Neural crest cell (in vitro differentiated cells): ENCODE measurements at regions not wholly inside any gene's neighbourhood (a gene's known extent, or its start where the extent isn't known, plus 50 kb on each side); places are given as distances from the start of the nearest gene placed in this dataset.

ENCODE experiments used
- DNase-seq: peaks from one replicate; pipeline ENCODE4 v3.0.0; 2021; ENCODE audit warnings: low read depth, mixed read lengths, low spot score
- H3K27ac Mint-ChIP-seq: one replicate; pipeline ENCODE4 v1.8.0; 2021; ENCODE audit warnings: mild to moderate bottlenecking, mixed read lengths; ENCODE audit not compliant: unreplicated experiment
- H3K27me3 Mint-ChIP-seq: 2 replicates; pipeline ENCODE4 v1.8.0; 2021; ENCODE audit warnings: low read depth, mild to moderate bottlenecking, mixed read lengths
- H3K36me3 Mint-ChIP-seq: 2 replicates; pipeline ENCODE4 v1.8.0; 2021; ENCODE audit warnings: low read depth, mild to moderate bottlenecking, mixed read lengths
- H3K4me1 Mint-ChIP-seq: 2 replicates; pipeline ENCODE4 v1.8.0; 2021; ENCODE audit warnings: mixed read lengths
- H3K4me3 Mint-ChIP-seq: one replicate; pipeline ENCODE4 v1.8.0; 2021; ENCODE audit warnings: mild to moderate bottlenecking, mixed read lengths
- H3K9me3 Mint-ChIP-seq: 2 replicates; pipeline ENCODE4 v1.8.0; 2021; ENCODE audit warnings: mixed read lengths
- CTCF ChIP-seq: fragments of 200-600 bp; sonication (generic); conservative IDR thresholded peaks from 2 replicates; pipeline ENCODE4 v1.5.0; 2021; ENCODE audit warnings: antibody characterized with exemption, mild to moderate bottlenecking

GRCh38 chr18:64318547-64318946 lies 169.7 kb upstream of the LINC00305 start:
- Mint-ChIP-seq H3K9me3 (peaks cover 19% of the 10 kb centered on the region), H3K36me3 (no peaks in the 10 kb centered on the region), H3K27me3 (no peaks in the 10 kb centered on the region), H3K4me1 (no peaks in the 10 kb centered on the region), H3K27ac (no peak overlapping the region), H3K4me3 (no peak overlapping the region)
- no peak for DNase-seq
- no peak for TF ChIP-seq CTCF

DNA sequence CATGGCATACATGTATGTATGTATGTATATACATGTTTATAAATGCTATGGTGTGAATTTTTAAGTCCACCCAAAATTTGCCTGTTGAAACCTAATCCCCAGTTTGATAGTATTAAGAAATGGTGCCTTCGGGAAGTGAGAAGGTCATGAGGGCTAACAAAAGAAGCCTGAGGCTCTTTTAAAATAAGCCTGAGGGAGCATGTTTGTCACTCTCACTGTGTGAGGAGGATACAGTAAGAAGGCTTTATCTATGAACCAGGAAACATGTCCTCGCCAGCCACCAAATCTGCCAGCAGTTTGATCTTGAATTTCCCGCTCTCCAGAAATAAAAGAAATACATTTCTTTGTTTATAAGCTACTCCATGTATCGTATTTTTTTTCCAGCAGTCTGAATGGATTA lies 163.0 kb upstream of the LINC00305 start:
- peak overlapping the region; percentile 4 for H3K27ac Mint-ChIP-seq
- TF ChIP-seq CTCF = no peak
- H3K4me3 Mint-ChIP-seq = no peak overlapping the region
- H3K27me3 Mint-ChIP-seq = no peaks in the 10 kb centered on the region
- no peaks in the 10 kb centered on the region for H3K36me3 Mint-ChIP-seq
- no peak for DNase-seq
- H3K9me3 Mint-ChIP-seq = peaks cover 6% of the 10 kb centered on the region
- peaks cover 4% of the 10 kb centered on the region for H3K4me1 Mint-ChIP-seq

DNA sequence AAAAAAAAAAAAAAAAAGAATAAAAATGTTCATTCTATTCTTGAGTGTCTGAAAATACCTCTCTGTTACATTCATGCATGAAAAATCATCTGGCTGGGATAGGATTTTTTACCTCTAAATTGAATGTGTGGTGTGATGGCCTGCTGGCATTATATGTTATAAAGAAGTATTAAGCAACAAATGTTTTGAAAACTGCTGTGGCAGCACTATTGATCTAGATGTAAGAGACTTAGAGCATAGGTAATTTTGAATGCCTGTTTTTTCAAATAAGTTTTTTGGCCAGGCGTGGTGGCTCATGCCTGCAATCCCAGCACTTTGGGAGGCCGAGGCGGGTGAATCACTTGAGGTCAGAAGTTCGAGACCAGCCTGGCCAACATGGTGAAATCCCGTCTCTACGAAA lies 147.0 kb upstream of the LINC00305 start:
- Mint-ChIP-seq H3K4me1 (no peaks in the 10 kb centered on the region), H3K36me3 (no peaks in the 10 kb centered on the region), H3K27me3 (no peaks in the 10 kb centered on the region), H3K9me3 (peaks cover 6% of the 10 kb centered on the region), H3K4me3 (no peak overlapping the region), H3K27ac (no peak overlapping the region)
- DNase-seq = no peak
- no peak for TF ChIP-seq CTCF

GRCh38 chr18:64294967-64295366 lies 146.1 kb upstream of the LINC00305 start:
- Mint-ChIP-seq H3K27me3 (no peaks in the 10 kb centered on the region), H3K9me3 (peaks cover 6% of the 10 kb centered on the region), H3K27ac (no peak overlapping the region), H3K4me3 (no peak overlapping the region), H3K4me1 (no peaks in the 10 kb centered on the region), H3K36me3 (no peaks in the 10 kb centered on the region)
- no peak for DNase-seq
- TF ChIP-seq CTCF = no peak

GRCh38 chr18:64288432-64288831 lies 139.5 kb upstream of the LINC00305 start:
- Mint-ChIP-seq H3K4me3 (no peak overlapping the region), H3K27me3 (no peaks in the 10 kb centered on the region), H3K9me3 (peaks cover under 1% of the 10 kb centered on the region), H3K36me3 (no peaks in the 10 kb centered on the region), H3K27ac (no peak overlapping the region), H3K4me1 (peaks cover 4% of the 10 kb centered on the region)
- no peak for DNase-seq
- TF ChIP-seq CTCF = no peak

- Mint-ChIP-seq H3K9me3 (peaks cover 4% of the 10 kb centered on the region), H3K27me3 (no peaks in the 10 kb centered on the region), H3K4me1 (peaks cover 4% of the 10 kb centered on the region), H3K27ac (no peak overlapping the region), H3K4me3 (no peak overlapping the region), H3K36me3 (no peaks in the 10 kb centered on the region)
- no peak for TF ChIP-seq CTCF
- DNase-seq = no peak
Observed at GRCh38 chr18:64287926-64288325, 139.0 kb upstream of the LINC00305 start.
